ENCODE measurements at regions not wholly inside any gene's neighbourhood (a gene's known extent, or its start where the extent isn't known, plus 50 kb on each side); places are given as distances from the start of the nearest gene placed in this dataset.

- Histone ChIP-seq H3K36me3 (ENCODE audit: insufficient read depth in 1 of 2, low read depth in 1 of 2) (no peaks in the 10 kb centered on the region), H3K27ac (no peak overlapping the region), H3K4me1 (no peaks in the 10 kb centered on the region), H3K4me3 (no peak overlapping the region), H3K27me3 (ENCODE audit: insufficient read depth in 3 of 3, low read length in 2 of 3) (no peaks in the 10 kb centered on the region), H3K9me3 (no peaks in the 10 kb centered on the region)
- intact Hi-C loops (cut with DNase I) = no loop called here
- TF ChIP-seq CTCF (IDR thresholded peaks at IDR 0.05) = no peak
- WGBS, 3 donors = 40 to 58% (median 48%) methylated on average over 3 of the region's 3 CpGs
- no peak for ATAC-seq
- no peak for DNase-seq
Measured at GRCh38 chr9:19663570-19663969, 125.3 kb downstream of the SLC24A2 start.

GRCh38 chr9:19662213-19662612 is 126.6 kb downstream of the SLC24A2 start:
- Histone ChIP-seq H3K36me3 (ENCODE audit: insufficient read depth in 1 of 2, low read depth in 1 of 2) (no peaks in the 10 kb centered on the region), H3K4me1 (no peaks in the 10 kb centered on the region), H3K4me3 (no peak overlapping the region), H3K9me3 (no peaks in the 10 kb centered on the region), H3K27me3 (ENCODE audit: insufficient read depth in 3 of 3, low read length in 2 of 3) (no peaks in the 10 kb centered on the region), H3K27ac (no peak overlapping the region)
- 80 to 92% (median 88%) methylated on average over 6 of the region's 6 CpGs for WGBS, 3 donors
- ATAC-seq = no peak
- intact Hi-C loops (cut with DNase I) = no loop called here
- no peak for TF ChIP-seq CTCF (IDR thresholded peaks at IDR 0.05)
- DNase-seq = no peak

- peak in 3 of 4 donors; percentile 51 to 70 (median 63) for ATAC-seq
- DNase-seq = no peak
- Histone ChIP-seq H3K27me3 (ENCODE audit: insufficient read depth in 3 of 3, low read length in 2 of 3) (no peaks in the 10 kb centered on the region), H3K4me1 (no peaks in the 10 kb centered on the region), H3K4me3 (no peak overlapping the region), H3K9me3 (no peaks in the 10 kb centered on the region), H3K36me3 (ENCODE audit: insufficient read depth in 1 of 2, low read depth in 1 of 2) (no peaks in the 10 kb centered on the region), H3K27ac (no peak overlapping the region)
- TF ChIP-seq CTCF (IDR thresholded peaks at IDR 0.05) = no peak
- intact Hi-C loops (cut with DNase I) = no loop called here
- WGBS, 3 donors = 39 to 46% (median 44%) methylated on average over 6 of the region's 6 CpGs
Measured at GRCh38 chr9:19660019-19660418, 128.8 kb downstream of the SLC24A2 start.

GRCh38 chr9:19656704-19657103 is 132.1 kb downstream of the SLC24A2 start:
- no peak overlapping the region for H3K4me3 ChIP-seq
- intact Hi-C loops (cut with DNase I) = no loop called here
- WGBS, 3 donors = 82 to 91% (median 83%) methylated on average over 4 of the region's 4 CpGs

More at GRCh38 chr9:19656704-19657103, 132.1 kb downstream of the SLC24A2 start:
- no peaks in the 10 kb centered on the region for H3K36me3 ChIP-seq (ENCODE audit: insufficient read depth in 1 of 2, low read depth in 1 of 2)
- DNase-seq = no peak
- H3K27me3 ChIP-seq (ENCODE audit: insufficient read depth in 3 of 3, low read length in 2 of 3) = no peaks in the 10 kb centered on the region
- no peaks in the 10 kb centered on the region for H3K4me1 ChIP-seq
- TF ChIP-seq CTCF (IDR thresholded peaks at IDR 0.05) = no peak
- no peak for ATAC-seq
- H3K9me3 ChIP-seq = no peaks in the 10 kb centered on the region
- no peak overlapping the region for H3K27ac ChIP-seq
